ENCODE measurements at regions not wholly inside any gene's neighbourhood (a gene's known extent, or its start where the extent isn't known, plus 50 kb on each side); places are given as distances from the start of the nearest gene placed in this dataset.

DNA sequence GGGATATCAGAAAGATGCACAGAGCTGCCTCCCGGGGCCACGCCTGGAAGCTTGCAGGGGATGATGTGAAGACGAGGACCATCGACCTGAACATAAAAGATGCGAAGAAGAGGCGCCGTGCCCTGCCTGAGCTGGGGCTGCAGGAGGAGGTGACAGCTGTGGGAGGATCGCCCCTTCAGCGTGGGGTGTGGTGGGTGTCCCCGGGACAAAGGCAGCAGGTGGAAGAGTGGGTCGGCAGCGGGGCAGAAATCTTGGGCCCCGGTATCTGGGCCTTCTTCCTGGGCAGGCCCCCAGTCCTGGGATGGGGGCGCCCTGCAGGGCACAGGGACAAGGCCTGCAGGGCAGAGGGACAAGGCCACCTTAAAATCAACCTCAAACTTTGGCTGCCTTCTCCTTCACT is 134.9 kb downstream of the OR13A1 start:
- Histone ChIP-seq H2AFZ (ENCODE audit: low read depth, low read length) (no peak overlapping the region), H3K4me1 (ENCODE audit: insufficient read depth, low read length) (no peaks in the 10 kb centered on the region), H3K27me3 (ENCODE audit: insufficient read depth, low read length) (no peaks in the 10 kb centered on the region), H3K4me3 (ENCODE audit: low read length) (no peak overlapping the region), H3K9me3 (ENCODE audit: low read length) (no peaks in the 10 kb centered on the region), H3K36me3 (ENCODE audit: insufficient read depth, low read length) (no peaks in the 10 kb centered on the region)

DNA sequence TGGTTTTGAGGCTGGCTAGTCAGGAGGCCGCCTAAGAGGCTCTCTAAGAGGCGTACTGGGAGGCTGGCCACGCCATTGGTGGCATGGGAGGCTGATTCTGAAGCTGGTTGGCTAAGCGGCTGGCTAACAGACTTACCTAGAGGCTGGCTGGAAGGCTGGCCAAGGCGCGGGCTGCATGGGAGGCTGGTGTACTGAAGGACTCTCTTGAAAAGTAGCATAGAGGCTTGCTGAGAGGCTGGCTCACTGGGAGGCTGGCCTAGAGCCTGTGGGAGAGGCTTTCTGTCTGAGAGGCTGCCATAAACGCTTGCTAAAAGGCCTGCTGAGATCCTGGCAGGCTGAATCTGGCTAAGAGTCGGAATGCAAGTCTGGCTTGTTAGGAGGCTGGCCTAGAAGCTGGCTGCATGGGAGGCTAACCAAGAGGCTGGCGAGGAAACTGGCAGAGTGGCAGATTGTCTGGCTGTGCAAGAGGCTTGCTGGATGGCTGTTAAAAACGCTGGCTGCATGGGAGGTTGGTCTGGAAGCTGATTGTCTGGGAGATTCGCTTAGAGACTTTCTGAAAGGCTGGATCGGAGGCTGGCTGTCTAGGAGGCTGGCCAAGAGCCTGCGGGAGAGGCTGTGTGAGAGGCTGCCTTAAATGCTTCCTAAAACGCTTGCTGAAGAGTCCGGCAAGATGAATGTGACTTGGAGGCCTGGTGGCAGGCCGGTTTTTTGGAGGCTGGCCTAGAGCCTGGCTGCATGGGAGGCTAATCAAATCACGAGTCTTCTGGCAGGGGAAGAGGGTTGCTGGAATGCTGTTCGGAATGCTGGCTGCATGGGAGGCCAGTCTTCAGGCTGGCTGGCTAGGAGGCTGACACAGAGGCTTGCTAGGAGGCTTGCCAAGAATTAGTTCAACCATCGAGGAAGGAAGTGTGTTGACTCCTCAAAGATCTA is 134.2 kb downstream of the OR13A1 start:
- Histone ChIP-seq H3K36me3 (ENCODE audit: insufficient read depth, low read length) (no peaks in the 10 kb centered on the region), H3K4me3 (ENCODE audit: low read length) (no peak overlapping the region), H2AFZ (ENCODE audit: low read depth, low read length) (no peak overlapping the region), H3K9me3 (ENCODE audit: low read length) (no peaks in the 10 kb centered on the region), H3K4me1 (ENCODE audit: insufficient read depth, low read length) (no peaks in the 10 kb centered on the region), H3K27me3 (ENCODE audit: insufficient read depth, low read length) (no peaks in the 10 kb centered on the region)

DNA sequence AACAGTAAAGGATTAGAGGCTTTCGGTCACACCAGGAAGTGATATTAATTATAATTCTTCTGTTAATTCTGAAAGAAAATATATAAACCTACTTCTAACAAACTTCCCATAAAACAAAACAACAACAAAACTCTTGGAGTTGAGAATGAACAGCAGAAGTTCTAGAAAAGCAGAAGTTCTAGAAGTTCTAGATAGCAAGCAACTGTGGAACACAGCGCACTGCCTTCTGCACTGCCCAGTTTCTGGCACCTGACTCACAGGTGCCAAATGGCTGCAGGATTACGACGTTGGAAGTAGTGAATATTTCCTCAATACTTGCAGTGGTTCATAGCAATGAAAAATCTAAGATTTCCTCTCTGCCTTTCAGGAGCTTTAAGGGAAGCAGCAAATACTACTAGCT is 132.2 kb downstream of the OR13A1 start:
- no peaks in the 10 kb centered on the region for H3K4me1 ChIP-seq (ENCODE audit: insufficient read depth, low read length)
- H3K36me3 ChIP-seq (ENCODE audit: insufficient read depth, low read length), result no peaks in the 10 kb centered on the region
- no peak overlapping the region for H2AFZ ChIP-seq (ENCODE audit: low read depth, low read length)
- no peak overlapping the region for H3K4me3 ChIP-seq (ENCODE audit: low read length)
- H3K9me3 ChIP-seq (ENCODE audit: low read length), result no peaks in the 10 kb centered on the region
- H3K27me3 ChIP-seq (ENCODE audit: insufficient read depth, low read length), result no peaks in the 10 kb centered on the region

DNA sequence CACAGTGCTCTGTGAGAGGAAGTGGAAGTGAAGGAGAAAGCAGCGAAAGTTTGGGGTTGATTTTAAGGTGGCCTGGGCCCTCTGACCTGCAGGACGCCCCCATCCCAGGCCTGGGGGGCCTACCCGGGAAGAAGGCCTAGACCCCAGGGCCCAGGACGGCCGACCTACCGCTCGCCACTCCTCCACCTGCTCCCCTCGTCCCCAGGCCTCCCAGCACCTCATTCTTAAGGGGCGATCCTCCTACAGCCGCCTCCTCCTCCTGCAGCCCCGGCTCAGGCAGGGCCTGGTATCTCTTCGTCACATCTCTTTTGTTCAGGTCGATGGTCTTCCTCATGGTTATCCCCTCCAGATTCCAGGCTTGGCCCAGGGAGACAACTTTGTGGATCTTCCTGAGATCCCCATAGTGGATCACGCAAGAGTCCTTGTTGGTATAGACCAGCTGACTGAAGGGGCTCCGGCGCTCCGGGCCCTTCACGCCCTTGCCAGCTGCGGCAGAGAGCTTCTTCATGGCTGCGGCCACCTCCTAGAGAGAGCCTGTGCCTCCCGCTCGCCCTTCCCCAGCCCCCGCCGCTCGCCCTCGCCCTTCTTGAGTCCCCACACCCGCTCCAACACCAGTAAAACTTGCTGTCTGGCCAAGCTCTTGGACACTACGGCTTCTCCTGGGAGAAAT is 117.5 kb downstream of the OR13A1 start:
- no peaks in the 10 kb centered on the region for H3K9me3 ChIP-seq (ENCODE audit: low read length)
- no peaks in the 10 kb centered on the region for H3K4me1 ChIP-seq (ENCODE audit: insufficient read depth, low read length)
- no peak overlapping the region for H2AFZ ChIP-seq (ENCODE audit: low read depth, low read length)
- H3K27me3 ChIP-seq (ENCODE audit: insufficient read depth, low read length), result no peaks in the 10 kb centered on the region
- H3K4me3 ChIP-seq (ENCODE audit: low read length), result no peak overlapping the region
- no peaks in the 10 kb centered on the region for H3K36me3 ChIP-seq (ENCODE audit: insufficient read depth, low read length)

DNA sequence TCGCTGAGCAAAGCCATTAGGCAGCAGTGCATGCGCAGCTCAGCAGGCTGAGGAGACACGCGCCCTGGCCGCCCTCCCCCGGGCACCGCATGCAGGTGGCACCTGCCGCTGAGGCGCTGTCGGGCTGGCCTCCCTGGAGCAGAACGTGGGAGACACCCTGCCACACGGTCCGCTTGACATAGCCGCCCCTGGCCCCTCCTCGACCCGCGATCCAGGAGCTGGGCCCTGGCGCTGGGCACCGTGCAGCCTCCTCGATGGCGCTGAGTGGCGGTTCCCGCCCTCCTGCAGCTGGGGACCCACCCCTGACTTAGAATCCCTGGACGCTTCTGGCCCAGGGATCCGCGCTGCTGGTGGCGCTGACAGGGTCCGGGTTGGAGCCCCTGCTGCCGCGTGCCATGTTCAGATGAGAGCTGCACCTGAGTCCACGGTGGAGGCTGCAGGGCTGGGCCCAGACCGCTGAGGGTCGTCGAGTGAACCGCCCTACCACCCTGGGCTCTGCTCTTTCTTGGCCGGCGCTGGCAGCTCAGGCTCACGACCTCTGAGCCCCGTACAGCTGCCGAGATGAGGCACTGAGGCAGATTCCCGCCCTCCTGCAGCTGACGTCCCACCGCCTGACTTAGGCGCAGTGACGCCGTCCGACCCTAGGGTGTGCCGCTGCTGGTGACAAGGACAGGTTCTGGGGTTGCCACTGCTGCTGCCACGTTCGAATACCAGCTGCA is 116.8 kb downstream of the OR13A1 start:
- Histone ChIP-seq H3K4me1 (ENCODE audit: insufficient read depth, low read length) (no peaks in the 10 kb centered on the region), H3K4me3 (ENCODE audit: low read length) (no peak overlapping the region), H3K27me3 (ENCODE audit: insufficient read depth, low read length) (no peaks in the 10 kb centered on the region), H3K9me3 (ENCODE audit: low read length) (no peaks in the 10 kb centered on the region), H3K36me3 (ENCODE audit: insufficient read depth, low read length) (no peaks in the 10 kb centered on the region), H2AFZ (ENCODE audit: low read depth, low read length) (no peak overlapping the region)

DNA sequence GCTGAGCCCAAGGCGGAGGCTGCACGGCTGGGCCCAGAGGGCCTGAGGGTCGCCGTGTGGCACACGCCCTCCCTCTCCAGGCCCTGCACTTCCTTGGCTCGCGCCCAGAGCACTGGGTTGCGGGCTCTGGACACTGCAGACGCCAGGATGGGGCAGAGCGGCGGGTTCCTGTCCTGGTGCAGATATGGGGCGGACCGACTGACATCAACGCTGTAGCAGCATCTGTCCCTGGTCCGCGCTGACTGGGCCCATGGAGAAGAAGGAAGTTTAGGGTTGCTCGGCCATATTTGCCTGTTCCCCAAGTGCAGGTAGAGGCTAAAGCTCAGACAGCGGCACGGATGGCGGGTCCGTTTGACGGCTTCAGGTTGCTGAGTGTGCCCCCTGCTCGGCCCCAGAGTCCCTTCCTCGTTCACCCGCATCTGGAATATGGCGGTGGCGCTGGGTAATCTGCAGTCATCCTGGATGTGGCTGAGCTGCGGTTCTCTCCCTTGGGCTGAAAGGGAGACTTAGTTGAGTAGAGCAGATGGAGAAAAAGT is 116.1 kb downstream of the OR13A1 start:
- Histone ChIP-seq H3K9me3 (ENCODE audit: low read length) (no peaks in the 10 kb centered on the region), H2AFZ (ENCODE audit: low read depth, low read length) (no peak overlapping the region), H3K4me1 (ENCODE audit: insufficient read depth, low read length) (no peaks in the 10 kb centered on the region), H3K36me3 (ENCODE audit: insufficient read depth, low read length) (no peaks in the 10 kb centered on the region), H3K27me3 (ENCODE audit: insufficient read depth, low read length) (no peaks in the 10 kb centered on the region), H3K4me3 (ENCODE audit: low read length) (no peak overlapping the region)

DNA sequence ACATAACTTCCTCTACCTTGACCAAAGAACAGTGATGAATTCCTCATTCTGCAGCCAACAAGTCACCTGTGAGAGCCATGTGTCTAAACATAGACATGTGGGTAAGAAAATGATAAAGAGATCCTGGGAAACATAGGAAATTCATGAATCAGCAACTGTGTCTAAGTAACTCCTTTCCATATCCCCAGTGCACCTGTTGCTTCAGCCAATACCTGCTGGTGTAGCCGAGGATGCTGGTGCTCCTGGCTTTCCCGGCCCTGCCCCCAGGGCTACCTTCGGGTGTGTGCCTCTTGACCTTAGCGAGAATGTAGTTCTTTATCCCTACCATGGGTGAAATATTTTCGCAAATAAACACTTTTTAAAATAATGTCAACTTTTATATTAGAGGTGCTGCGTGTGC is 114.1 kb downstream of the OR13A1 start:
- Histone ChIP-seq H2AFZ (ENCODE audit: low read depth, low read length) (no peak overlapping the region), H3K36me3 (ENCODE audit: insufficient read depth, low read length) (no peaks in the 10 kb centered on the region), H3K4me1 (ENCODE audit: insufficient read depth, low read length) (no peaks in the 10 kb centered on the region), H3K27me3 (ENCODE audit: insufficient read depth, low read length) (no peaks in the 10 kb centered on the region), H3K4me3 (ENCODE audit: low read length) (no peak overlapping the region), H3K9me3 (ENCODE audit: low read length) (no peaks in the 10 kb centered on the region)

DNA sequence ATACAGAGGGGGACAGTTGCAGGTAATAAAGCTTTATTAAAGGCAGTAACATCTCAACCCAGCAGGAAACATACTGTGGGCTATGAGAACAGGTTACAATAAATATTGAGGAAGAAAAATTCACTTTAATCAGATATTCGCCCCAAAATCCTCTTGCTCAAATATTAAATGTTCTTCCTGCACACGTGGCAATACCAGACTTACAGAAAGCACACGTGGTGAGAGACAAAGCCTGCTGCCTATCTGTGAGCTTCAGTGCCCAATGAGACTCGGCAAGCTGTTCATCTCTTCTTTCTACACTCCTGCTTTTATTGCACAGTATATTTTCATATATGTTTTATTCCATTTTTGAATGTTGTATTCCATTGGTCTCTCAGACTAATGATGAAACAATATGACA is 113.2 kb downstream of the OR13A1 start:
- H2AFZ ChIP-seq (ENCODE audit: low read depth, low read length), result no peak overlapping the region
- H3K4me3 ChIP-seq (ENCODE audit: low read length), result no peak overlapping the region
- no peaks in the 10 kb centered on the region for H3K9me3 ChIP-seq (ENCODE audit: low read length)
- H3K27me3 ChIP-seq (ENCODE audit: insufficient read depth, low read length), result no peaks in the 10 kb centered on the region
- no peaks in the 10 kb centered on the region for H3K36me3 ChIP-seq (ENCODE audit: insufficient read depth, low read length)
- no peaks in the 10 kb centered on the region for H3K4me1 ChIP-seq (ENCODE audit: insufficient read depth, low read length)

DNA sequence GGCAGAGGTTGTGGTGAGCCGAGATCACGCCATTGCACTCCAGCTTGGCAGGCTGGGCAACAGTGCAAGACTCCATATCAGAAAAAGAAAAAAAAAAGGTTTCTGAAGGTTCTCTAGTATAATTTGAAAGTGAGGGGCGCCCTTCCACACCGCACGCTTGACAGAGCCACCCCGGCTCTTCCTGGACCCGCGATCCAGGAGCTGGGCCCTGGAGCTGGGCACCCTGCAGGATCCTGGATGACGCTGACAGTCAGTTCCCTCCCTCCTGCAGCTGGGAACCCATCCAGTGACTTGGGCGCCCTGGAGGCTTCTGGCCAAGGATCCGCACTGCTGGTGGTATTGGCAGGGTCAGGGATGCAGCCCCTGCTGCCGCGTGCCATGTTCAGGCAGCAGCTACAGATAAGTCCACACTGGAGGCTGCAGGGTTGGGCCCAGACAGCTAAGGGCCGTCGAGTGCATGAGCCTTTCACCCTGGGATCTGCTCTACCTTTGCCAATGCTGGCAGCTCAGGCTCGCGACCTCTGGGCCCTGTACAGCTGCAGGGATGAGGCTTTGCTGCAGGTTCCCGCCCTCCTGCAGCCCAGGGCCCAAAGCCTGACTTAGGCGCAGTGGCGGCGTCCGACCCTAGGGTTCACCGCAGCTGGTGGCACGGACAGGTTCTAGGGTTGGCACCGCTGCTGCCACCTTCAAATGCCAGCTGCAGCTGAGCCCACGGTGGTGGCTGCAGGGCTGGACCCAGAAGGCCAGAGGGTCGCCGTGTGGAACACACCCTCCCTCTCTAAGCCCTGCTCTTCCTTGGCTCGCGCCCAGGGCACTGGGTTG is 110.2 kb downstream of the OR13A1 start:
- Histone ChIP-seq H3K36me3 (ENCODE audit: insufficient read depth, low read length) (no peaks in the 10 kb centered on the region), H3K27me3 (ENCODE audit: insufficient read depth, low read length) (no peaks in the 10 kb centered on the region), H3K4me1 (ENCODE audit: insufficient read depth, low read length) (no peaks in the 10 kb centered on the region), H2AFZ (ENCODE audit: low read depth, low read length) (no peak overlapping the region), H3K9me3 (ENCODE audit: low read length) (no peaks in the 10 kb centered on the region), H3K4me3 (ENCODE audit: low read length) (no peak overlapping the region)

DNA sequence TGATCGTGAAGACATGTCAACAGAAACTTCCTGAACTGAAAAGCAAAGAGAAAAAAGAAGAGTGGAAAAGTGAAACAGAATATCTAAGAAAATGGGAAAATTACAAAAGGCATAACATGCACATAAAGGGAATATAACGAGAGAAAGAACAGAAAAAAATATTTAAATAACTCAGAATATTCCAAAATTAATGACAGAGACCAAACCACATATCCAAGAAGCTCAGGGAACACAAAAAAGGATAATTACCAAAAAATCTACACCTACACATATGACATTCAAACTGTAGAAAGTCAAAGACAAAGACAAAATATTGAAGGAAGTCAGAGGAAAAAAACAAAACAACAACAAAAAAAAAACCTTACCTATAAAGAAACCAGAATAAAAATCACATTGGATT is 105.5 kb downstream of the OR13A1 start:
- no peaks in the 10 kb centered on the region for H3K9me3 ChIP-seq (ENCODE audit: low read length)
- H3K4me3 ChIP-seq (ENCODE audit: low read length), result no peak overlapping the region
- no peak overlapping the region for H2AFZ ChIP-seq (ENCODE audit: low read depth, low read length)
- H3K4me1 ChIP-seq (ENCODE audit: insufficient read depth, low read length), result no peaks in the 10 kb centered on the region
- H3K36me3 ChIP-seq (ENCODE audit: insufficient read depth, low read length), result no peaks in the 10 kb centered on the region
- H3K27me3 ChIP-seq (ENCODE audit: insufficient read depth, low read length), result no peaks in the 10 kb centered on the region

DNA sequence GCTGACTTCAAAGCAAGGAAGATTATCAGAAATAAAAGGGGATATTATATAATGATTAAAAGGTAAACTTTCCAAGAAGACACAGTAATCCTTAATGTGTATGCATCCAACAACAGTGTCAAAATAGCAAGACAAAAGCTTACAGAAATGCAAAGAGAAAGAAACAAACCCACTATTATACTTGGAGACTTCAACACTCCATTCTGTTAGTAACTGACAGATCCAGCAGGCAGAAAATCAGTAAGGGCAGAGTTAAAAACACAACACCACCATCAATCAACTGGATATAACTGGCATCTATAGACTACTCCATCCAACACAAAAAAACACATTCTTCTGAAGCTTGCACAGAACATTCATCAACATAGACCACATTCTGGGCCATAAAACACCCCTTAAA is 103.8 kb downstream of the OR13A1 start:
- Histone ChIP-seq H3K36me3 (ENCODE audit: insufficient read depth, low read length) (no peaks in the 10 kb centered on the region), H3K9me3 (ENCODE audit: low read length) (no peaks in the 10 kb centered on the region), H2AFZ (ENCODE audit: low read depth, low read length) (no peak overlapping the region), H3K27me3 (ENCODE audit: insufficient read depth, low read length) (no peaks in the 10 kb centered on the region), H3K4me1 (ENCODE audit: insufficient read depth, low read length) (no peaks in the 10 kb centered on the region), H3K4me3 (ENCODE audit: low read length) (no peak overlapping the region)

DNA sequence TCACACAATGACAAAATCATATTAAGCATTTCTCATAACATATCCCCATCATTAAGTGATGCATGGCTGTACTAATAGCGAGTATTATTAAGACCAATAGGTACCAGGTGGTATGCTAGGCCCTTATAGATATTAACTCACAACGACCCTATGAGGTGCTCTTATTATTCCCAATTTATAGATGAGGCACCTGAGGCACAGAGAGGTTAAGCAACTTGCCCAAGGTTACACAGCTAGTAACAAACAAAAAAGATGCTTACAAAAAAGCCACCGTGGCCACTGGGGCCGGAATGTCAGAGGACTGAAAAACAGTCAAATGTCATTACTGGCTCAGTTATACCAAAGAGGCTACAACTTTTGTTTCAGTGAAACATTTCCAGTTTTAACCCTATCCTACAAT is 96.0 kb downstream of the OR13A1 start:
- Histone ChIP-seq H3K36me3 (ENCODE audit: insufficient read depth, low read length) (no peaks in the 10 kb centered on the region), H3K4me1 (ENCODE audit: insufficient read depth, low read length) (no peaks in the 10 kb centered on the region), H3K27me3 (ENCODE audit: insufficient read depth, low read length) (no peaks in the 10 kb centered on the region), H3K4me3 (ENCODE audit: low read length) (no peak overlapping the region), H2AFZ (ENCODE audit: low read depth, low read length) (no peak overlapping the region), H3K9me3 (ENCODE audit: low read length) (no peaks in the 10 kb centered on the region)

All from neuron (in vitro differentiated cells).